ENCODE measurements at regions not wholly inside any gene's neighbourhood (a gene's known extent, or its start where the extent isn't known, plus 50 kb on each side); places are given as distances from the start of the nearest gene placed in this dataset.
"Not testable (repeated sequence)": the region's sequence is repeated elsewhere in the genome, so short reads cannot be mapped to it uniquely, and the experiment has no call there.

DNA sequence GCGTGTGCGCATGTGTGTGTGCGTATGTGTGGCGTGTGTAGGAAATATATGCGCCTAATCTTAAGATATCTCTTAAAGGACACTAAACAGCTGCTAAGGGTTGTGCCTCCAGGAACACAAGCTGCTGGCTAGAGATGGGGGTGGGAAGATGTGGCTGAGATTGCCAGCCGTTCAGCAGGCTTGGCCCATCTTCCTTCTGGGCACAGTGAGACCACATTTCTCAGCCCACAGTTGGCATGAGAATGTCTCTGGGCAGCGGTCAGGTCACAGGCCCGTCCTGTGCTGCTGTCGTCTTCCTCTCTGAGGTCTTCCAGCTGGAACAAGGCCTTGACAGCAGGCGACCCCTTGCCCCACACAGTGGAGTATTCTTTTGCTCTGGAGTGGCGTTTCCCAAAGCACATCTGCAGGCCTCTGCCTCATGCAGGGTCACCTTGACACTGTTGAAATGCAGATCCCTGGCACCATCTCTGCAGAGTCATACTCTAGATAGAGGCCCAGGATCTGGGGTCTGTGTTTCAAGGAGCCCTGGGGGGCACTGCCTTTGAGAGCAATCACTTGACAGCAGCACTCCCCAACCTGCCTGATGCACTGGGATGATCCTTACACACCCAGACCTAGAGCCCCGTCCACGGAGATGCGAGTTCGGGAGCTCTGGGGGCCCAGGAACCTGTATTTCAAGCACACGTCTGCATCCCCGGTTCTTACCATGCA lies 335.5 kb upstream of the SFSWAP start:
- DNase-seq (ENCODE audit: low read depth, low spot score), result no peak

DNA sequence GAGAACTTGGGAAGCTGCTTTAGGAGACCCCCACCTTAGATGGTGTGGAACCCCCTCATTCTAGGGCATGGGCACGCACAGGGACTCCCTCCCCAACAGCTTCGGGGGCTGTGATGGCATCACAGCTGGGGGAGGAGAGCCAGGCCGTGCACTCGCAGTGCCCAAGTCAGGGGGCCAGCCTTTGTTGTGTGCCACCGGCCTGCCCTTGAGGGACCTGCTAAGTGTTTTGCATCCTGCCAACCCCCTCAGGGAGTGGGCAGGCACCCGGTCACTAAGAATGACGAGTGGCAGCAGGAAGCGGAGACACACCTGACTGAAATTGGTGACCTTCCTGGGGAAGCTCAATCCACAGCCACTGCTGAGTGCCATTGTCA lies 334.9 kb upstream of the SFSWAP start:
- no peak for DNase-seq (ENCODE audit: low read depth, low spot score)

DNA sequence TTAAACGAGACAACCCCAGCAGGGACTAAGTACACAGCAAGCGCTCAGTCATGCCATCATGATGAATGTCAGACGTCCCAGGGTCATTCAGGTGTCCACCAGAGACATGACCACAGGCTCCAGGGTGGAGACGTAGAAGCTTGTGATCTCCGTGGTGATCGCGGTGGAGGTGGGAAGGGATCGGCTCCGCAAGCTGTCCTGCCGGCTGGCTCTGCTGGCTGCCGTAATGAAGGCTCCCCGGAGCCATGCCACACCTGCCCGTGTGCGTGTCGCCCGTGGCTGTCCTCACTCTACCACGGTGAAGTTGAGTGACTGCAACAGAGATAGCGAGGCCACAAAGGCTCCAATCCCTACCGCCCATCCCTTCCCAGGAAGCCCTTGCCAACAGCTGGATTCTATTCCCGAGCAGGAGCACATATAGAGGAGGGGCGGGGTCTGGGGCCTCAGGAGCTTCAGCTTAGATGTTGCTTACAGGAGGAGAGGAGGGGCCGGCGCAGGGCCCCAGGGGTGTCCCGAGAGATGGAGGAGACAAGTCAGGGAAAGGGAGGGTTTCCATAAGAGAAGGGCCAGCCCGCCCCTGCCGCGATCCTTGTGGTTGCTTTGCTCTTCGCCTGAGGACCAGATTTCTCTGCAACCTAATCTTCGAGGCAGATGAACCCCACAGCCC lies 332.6 kb upstream of the SFSWAP start:
- no peak for DNase-seq (ENCODE audit: low read depth, low spot score)

DNA sequence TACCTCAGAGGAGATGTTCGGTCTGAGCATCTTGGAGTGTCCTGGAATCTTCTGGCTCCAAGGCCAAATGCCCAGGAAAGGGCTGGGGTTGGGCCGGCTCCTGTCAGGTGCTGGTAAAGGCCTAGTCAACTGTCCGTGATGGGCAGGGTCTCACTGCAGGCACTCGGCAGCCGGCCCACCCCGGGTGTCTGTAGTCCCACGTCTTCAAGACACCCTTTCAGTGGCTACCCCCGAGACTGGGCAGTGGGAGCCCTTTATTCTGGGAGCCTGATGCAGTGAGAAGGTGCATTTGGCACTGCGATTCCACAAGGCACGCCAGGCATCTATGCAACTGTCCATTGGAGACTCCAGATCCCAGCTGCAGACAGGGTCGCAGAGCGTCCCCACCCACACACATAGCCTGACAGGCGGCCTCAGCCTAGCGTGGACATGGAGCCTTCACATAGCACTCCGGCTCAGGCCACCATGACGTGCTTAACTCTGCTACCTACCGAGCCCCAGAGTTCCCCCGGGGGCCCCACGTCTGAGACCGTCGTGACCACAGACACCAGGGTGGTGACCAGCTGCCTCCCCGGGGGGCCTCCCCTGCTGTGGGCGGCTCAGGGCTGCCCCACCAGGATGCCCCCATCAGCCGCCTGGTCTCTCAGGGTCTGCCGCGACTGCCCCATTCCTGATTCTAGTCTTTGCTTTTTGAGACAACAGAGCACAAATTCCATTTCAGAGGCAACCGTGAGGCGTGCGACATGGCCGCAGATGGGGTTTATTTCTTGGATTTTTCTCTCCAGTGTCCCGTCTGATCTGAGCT lies 331.8 kb upstream of the SFSWAP start:
- DNase-seq (ENCODE audit: low read depth, low spot score), result no peak

DNA sequence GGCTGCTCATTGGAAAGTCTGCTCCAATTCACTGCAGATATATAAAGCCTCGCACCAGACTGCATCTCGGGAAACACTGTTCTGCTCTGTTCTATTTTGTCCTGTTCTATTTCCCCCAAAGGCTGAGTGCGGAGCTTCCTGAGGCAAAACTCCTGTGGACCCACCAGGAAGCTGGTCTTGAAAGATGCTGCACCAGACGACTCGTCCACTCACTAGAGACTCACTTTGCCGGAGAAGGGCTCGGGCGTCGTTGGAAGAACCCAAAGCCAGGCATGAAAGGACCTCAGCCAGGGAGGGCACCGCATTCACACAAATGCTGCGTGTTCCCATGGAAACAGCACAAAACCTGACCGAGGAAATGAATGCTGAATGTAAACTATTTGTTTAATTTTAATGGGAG lies 331.2 kb upstream of the SFSWAP start:
- DNase-seq (ENCODE audit: low read depth, low spot score), result no peak

DNA sequence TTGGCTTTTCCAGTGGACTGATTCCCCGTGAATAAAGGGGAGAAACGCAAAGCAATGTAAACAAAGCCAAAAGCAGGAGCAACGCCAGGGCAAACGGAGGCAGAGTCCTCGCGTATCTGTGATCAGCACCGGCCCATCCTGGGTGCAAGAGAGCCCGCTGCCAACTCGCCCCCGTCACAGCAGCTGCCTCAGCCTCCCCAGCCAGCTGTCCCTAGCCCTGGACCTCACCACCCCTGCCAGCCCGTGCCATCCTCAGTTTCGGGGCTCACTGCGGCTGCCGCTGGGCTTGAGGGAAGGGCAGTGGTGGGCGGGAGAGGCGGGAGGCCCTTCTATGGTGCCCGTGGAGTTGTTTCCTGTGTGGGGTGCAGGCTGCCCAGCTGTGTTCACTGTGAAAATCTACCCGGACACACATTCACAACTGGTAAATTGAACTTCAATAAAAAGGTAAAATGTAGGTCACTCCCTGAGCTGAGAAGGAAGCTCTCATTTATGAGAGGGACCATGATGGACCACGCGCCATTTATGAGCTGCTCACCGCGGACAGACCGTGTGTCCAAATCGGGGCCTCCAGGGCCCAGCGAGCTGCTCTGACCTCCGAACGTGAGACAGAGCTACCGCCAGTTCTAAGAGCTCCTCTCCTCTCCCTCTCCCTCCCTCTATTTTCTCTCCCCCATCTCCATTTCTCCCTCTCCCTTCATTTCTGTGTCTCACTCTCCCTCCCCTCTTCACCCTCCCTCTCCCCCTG lies 330.5 kb upstream of the SFSWAP start:
- DNase-seq (ENCODE audit: low read depth, low spot score), result no peak

DNA sequence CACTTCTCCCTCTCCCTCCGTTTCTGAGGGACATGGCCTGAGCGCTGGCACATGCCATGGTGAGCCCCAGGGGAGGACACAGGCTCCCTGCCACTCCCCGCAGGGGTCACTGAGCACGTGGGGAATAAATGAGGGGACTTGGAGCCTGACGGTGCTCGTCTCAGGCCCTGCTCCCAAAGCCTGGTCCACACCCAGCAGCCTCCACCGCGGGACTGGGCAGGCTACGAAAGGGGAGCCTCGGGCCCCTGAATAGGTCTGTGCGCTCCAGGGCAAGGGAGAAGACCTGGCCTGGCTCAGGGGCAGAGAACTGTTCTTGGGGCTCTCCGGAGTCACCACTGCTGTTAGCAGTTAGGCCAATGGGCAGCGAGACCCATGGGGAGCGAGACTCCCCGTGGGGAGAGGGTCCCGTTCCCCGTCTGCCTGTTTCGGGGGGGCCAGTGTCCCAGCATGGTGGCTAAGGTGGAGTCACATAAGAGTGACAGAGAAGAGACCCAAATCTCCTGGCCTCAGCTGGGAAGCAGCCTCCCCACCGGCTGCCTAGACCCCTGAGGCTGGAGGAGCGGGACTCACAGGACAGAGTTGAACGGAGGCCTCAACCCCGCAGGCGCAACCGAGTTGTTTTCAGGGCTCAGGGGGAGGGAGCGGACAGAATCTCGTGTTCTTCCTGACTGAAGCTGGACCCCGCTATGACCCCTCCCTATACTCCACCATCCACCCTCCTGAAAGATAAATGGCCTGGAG lies 329.8 kb upstream of the SFSWAP start:
- DNase-seq (ENCODE audit: low read depth, low spot score), result no peak

DNA sequence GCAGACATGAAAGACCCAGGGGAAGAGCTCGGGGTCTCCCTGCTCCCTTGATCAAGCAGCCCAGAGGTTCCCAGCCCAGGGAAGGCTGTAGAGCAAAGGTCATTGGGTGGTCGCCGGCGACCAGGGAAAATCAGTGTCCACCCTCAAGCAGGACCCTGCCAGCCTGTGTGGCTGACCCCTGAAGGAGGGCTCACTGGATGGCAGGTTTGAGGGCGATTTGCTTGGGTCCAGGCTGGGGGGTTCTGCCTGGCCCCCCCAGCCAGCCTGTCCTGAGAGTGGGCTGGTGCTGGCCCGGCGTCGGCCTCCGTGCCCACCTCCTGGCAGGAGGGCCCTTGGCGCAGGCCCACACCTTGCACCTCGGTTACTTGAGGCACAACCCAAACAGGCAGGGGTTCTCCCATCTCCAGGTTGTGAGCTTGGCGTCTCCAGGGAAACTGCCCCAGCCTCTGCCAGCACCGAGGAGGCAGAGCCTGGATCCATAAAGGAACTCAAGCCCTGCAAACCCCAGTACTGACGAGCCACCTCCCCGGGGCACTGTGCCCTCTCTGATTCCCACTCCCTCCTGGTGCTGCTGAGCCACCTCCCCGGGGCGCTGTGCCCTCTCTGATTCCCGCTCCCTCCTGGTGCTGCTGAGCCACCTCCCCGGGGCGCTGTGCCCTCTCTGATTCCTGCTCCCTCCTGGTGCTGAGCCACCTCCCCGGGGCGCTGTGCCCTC lies 329.0 kb upstream of the SFSWAP start:
- no peak for DNase-seq (ENCODE audit: low read depth, low spot score)

DNA sequence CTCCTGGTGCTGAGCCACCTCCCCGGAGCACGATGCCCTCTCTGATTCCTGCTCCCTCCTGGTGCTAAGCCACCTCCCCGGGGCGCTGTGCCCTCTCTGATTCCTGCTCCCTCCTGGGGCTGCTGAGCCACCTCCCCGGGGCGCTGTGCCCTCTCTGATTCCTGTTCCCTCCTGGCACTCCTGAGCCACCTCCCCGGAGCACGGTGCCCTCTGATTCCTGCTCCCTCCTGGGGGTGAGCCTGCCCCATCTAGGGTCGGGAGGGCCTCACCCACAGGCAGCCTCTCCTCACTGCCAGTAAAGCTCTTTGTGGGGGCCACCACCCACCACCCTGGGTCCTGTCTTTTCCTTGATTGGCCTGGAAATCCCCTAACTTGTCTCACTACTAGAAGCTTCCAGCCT lies 327.6 kb upstream of the SFSWAP start:
- no peak for DNase-seq (ENCODE audit: low read depth, low spot score)

DNA sequence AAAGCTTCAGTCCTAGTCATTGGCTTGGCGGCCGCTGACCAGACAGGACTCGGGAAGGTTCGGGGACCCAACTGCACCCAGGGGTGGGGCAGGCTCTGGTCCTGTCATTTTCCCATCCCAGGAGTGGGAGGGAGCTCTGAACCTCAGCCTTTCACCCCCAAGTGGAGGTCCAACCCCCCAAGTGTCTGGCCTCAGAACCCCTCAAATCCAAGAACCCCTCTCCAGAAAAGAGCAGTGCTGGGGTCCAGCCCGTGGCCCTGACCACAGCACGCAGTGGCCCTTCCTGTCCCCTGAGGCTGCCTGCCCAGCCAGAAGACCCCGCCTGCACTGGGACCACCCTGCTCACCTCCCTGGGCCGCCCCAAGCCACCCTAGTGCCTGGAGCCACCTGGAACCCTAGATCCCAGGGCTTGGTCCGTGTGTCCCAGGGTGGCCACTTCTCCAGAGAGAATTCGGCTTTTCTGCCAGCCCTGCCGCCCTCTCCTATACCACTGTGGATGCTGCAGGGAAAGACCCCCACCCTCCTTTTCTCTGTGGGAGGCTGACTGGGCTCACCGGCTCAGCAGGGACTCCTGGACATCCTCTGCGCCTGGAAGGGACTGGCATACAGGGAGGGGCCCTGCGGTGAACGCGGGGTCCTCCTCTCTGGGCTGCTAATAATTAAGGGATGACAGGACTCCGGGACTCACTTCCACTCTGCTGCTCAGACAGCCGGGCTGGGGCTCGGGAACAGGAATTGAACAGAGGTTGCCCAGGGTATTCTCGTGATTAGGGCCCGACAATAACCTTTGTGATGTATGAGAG lies 326.9 kb upstream of the SFSWAP start:
- no peak for DNase-seq (ENCODE audit: low read depth, low spot score)

DNA sequence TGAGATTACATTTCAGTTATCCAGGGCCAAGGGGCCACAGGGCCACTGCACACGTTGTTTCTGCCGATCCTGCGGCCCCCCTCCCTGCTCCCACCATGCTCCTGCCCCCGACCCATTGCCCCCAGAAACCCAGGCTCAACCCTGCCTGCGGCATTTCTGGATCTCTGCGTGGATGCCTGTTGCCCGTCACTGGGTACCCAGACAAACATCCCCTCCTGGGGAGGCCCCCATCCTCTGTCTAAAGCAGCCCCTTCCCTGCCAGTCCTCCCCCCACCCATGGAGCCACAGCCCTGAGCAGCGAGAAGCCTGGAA lies 326.4 kb upstream of the SFSWAP start:
- no peak for DNase-seq (ENCODE audit: low read depth, low spot score)

DNA sequence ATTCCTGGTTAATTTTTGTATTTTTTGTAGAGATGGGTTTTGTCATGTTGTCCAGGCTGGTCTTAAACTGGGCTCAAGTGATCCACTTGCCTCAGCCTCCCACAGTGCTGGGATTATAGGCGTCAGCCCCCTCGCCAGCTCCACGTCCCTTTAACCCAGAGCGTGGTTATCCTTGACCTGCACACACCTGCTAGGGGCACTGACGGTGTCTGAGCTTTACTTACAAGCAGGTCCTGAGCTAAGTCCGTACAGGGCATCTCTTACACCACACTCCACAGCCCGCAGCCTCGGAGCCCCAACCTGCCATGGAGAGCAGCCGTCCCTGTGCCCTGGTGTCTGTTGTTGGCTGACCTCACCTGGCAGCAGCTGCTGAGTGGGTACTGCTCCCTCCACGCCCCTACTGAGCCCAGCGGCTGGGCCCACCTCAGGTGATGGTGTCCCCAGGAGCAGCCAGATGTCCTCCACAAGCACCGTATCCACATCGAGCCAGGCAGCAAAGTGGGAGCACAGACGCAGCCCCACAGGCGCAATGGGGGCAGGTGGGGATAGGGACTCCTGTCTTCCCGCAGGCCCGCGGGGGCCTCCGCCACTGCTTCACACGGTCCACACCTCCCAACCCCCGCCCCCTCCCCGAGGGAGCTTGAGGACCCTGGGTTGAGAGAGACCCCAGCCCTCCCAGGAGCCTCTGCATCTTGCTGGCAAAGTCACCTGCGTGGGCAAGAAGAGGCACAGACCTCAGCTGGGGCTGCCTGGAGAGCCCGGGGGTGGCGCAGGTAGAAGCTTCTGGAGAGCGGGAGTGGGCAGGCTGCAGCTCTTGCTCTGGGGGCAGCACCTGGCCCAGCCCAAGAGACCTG lies 325.4 kb upstream of the SFSWAP start:
- DNase-seq (ENCODE audit: low read depth, low spot score), result no peak

DNA sequence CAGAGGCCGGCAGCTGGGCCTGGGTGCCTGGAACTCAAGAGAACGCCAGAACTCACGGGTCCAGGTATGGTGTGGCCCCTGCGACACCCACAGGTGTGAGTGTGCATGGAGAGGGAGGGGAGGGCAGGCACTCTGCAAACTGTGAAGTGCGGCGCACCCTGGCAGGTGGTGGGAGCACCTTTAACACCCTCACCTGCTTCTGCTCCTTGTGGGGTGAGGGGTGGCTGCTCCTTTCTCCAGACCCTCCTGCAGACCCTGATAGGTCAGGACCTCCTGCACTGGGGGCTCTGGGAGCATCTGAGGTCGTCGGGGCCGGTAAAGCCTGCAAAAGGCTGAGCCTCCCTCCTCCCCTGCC lies 324.7 kb upstream of the SFSWAP start:
- DNase-seq (ENCODE audit: low read depth, low spot score), result no peak

DNA sequence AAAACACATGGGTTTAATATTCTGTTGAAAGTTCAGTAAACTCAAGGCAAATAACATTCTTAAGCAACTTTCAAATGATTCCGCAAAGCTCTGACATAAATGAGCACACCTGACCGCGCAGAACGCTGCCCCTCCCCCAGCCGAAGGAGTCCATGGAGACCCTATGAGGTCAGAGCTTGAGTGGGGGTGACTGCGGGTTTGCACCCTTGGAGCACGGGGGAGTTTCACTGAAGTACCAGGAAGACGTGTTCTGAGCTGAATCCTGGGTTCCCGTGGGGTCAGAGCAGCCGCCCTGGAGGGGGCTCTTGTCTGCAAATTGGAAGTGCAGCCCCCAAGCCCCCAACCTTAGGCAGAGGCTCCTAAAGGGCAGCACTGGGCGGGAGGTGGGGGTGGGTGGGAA lies 324.1 kb upstream of the SFSWAP start:
- DNase-seq (ENCODE audit: low read depth, low spot score), result no peak

DNA sequence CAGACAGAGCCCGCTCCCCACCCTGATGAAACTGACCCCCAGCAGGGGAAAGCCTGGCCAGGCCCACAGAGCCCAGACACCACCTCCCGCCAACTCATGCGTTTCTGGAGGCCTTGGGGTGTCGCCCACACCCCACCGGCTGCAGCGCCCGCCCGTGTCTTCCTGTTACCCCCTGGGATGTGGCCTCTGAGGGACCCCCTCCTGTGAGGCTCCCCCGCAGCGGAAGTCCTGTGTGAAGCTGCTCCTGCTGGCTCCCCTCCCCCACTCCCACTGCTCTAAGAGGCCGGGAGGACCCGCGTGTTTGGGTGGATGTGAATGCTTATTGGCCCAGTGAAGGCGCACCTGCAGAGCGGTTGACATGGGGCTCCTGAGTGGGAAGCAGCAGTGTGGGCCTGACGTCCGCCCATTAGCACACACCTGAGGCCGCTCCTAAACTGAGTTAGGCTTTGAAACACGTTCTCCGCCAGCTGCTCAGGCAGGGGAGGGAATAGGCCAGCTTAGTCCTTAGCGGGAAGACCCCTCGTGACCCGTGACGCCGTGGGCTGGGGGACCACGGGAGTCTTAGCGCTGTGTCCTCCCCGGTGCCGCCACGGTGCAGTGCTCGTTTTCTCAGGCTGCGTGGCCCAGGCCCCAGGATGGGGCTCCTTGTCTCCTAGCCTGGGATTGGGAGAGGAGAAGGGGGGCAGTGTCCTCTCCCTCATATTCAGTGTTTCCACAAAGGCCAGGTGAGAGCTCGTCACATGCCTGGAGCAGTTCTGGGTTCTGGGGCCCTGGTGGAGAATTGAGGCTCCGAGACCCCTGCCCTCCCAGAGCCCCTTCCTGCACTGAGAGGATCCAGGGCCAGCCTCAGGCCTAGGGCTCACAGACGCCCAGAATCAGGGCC lies 323.4 kb upstream of the SFSWAP start:
- no peak for DNase-seq (ENCODE audit: low read depth, low spot score)

DNA sequence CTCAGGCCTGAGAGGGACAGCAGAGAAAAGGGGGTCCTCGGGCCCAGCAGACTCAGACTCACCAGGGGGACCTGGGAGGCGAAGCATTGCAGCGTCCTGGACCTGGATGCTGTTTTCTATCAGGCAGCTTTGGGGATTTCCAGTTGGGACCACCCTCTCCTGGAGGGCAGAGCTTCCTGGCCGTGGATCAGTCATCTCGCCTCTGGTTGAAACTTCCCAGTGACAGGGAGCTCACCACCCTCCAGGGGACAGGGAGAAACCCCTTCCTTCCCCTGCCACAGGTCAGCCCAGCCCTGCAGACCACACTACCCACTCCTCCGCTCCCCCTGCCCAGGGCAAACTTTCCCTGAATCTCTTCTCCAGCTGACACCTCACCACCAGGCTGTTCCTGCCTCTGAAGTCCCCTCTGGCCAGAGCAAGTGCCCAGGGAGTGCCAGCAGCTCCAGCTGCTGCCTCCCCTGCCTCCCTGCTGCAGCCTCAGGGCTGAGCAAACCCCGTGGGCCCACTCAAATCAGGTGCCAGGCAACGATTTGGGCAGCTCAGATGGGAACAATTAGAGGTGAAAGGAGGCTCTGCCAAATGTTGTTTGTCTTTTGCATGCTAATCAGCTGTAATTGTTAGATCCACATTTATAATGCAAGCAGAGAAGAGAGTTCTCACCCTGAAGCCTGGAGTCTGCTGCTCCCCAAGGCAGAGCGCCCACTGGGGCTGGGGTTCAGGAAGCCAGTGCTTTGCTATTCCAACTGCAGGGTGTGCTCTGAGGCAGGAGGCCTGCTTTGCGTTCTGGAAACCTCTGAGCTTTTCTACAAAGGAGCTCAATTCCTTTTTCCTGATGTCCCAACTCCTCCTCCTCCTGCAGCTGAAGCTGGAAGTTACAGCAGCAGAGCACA lies 322.5 kb upstream of the SFSWAP start:
- DNase-seq (ENCODE audit: low read depth, low spot score), result not testable (repeated sequence)
